ENCODE measurements at regions not wholly inside any gene's neighbourhood (a gene's known extent, or its start where the extent isn't known, plus 50 kb on each side); places are given as distances from the start of the nearest gene placed in this dataset.
"Not testable (repeated sequence)": the region's sequence is repeated elsewhere in the genome, so short reads cannot be mapped to it uniquely, and the experiment has no call there.

- Histone ChIP-seq H3K36me3 (no peaks in the 10 kb centered on the region), H3K27ac (no peak overlapping the region)
- intact Hi-C loops (cut with DNase I; ENCODE audit: low total_unique reads) = no loop called here
These were observed 73.3 kb upstream of the SLCO2A1 start for GRCh38 chr3:134102976-134103375.

GRCh38 chr3:134096214-134096613, 66.5 kb upstream of the SLCO2A1 start:
- DNase-seq; H3K27me3 ChIP-seq; H3K36me3 ChIP-seq; H3K4me1 ChIP-seq; H3K27ac ChIP-seq; H3K4me3 ChIP-seq; intact Hi-C loops (cut with DNase I; ENCODE audit: low total_unique reads): not testable (repeated sequence)
- 79 to 89% (median 83%) methylated on average over 3 of the region's 3 CpGs for WGBS, 5 donors
- H3K9me3 ChIP-seq = peaks cover 0 to 12% (median 2%) of the 10 kb centered on the region in 4 donors

More at GRCh38 chr3:134102976-134103375, 73.3 kb upstream of the SLCO2A1 start:
- Histone ChIP-seq H3K4me3 (no peak overlapping the region), H3K4me1 (no peaks in the 10 kb centered on the region), H3K27me3 (no peaks in the 10 kb centered on the region), H3K9me3 (peaks cover 0 to 28% (median 11%) of the 10 kb centered on the region in 4 donors)
- no peak for DNase-seq
- TF ChIP-seq POLR2AphosphoS5 (IDR thresholded peaks at IDR 0.05) (no peak), POLR2A (IDR thresholded peaks at IDR 0.05) (no peak)

GRCh38 chr3:134095005-134095404, 65.3 kb upstream of the SLCO2A1 start:
- WGBS, 5 donors = 86 to 95% (median 89%) methylated on average over 3 of the region's 3 CpGs
- H3K27ac ChIP-seq = no peak overlapping the region
- no peaks in the 10 kb centered on the region for H3K4me1 ChIP-seq
- no peaks in the 10 kb centered on the region for H3K27me3 ChIP-seq
- TF ChIP-seq POLR2A (IDR thresholded peaks at IDR 0.05) (no peak), POLR2AphosphoS5 (IDR thresholded peaks at IDR 0.05) (no peak)
- no peak overlapping the region for H3K4me3 ChIP-seq
- H3K9me3 ChIP-seq = peaks cover 0 to under 1% (median 0%) of the 10 kb centered on the region in 4 donors
- intact Hi-C loops (cut with DNase I; ENCODE audit: low total_unique reads) = no loop called here
- no peaks in the 10 kb centered on the region for H3K36me3 ChIP-seq
- no peak for DNase-seq

- TF ChIP-seq EP300 (IDR thresholded peaks at IDR 0.05) (no peak), POLR2AphosphoS5 (IDR thresholded peaks at IDR 0.05) (no peak), CTCF (IDR thresholded peaks at IDR 0.05) (no peak), POLR2A (IDR thresholded peaks at IDR 0.05) (no peak)
- intact Hi-C loops (cut with DNase I; ENCODE audit: low total_unique reads) = no loop called here
- Histone ChIP-seq H3K27me3 (no peaks in the 10 kb centered on the region), H3K9me3 (no peaks in the 10 kb centered on the region), H3K27ac (no peak overlapping the region), H3K4me1 (no peaks in the 10 kb centered on the region), H3K36me3 (no peaks in the 10 kb centered on the region), H3K4me3 (no peak overlapping the region)
- 63 to 76% (median 74%) methylated on average over 3 of the region's 3 CpGs for WGBS, 5 donors
- DNase-seq = no peak
These were observed 64.8 kb upstream of the SLCO2A1 start for GRCh38 chr3:134094491-134094890.

- no peak overlapping the region for H3K4me3 ChIP-seq
- no peak overlapping the region for H3K27ac ChIP-seq
- no peaks in the 10 kb centered on the region for H3K4me1 ChIP-seq
- intact Hi-C loops (cut with DNase I; ENCODE audit: low total_unique reads) = no loop called here
- no peaks in the 10 kb centered on the region for H3K27me3 ChIP-seq
- 90 to 100% (median 97%) methylated on average over 2 of the region's 2 CpGs for WGBS, 5 donors
- no peaks in the 10 kb centered on the region for H3K36me3 ChIP-seq
- no peak for TF ChIP-seq CTCF (IDR thresholded peaks at IDR 0.05)
- no peak for TF ChIP-seq POLR2AphosphoS5 (IDR thresholded peaks at IDR 0.05)
- no peak for TF ChIP-seq POLR2A (IDR thresholded peaks at IDR 0.05)
- TF ChIP-seq EP300 (IDR thresholded peaks at IDR 0.05) = no peak
- DNase-seq = no peak
- no peaks in the 10 kb centered on the region for H3K9me3 ChIP-seq
These were observed 64.2 kb upstream of the SLCO2A1 start for GRCh38 chr3:134093956-134094355.

- intact Hi-C loops (cut with DNase I; ENCODE audit: low total_unique reads) = no loop called here
- no peak overlapping the region for H3K4me3 ChIP-seq
- no peak for DNase-seq
These were observed 62.5 kb upstream of the SLCO2A1 start for GRCh38 chr3:134092208-134092701.

More at GRCh38 chr3:134092208-134092701, 62.5 kb upstream of the SLCO2A1 start:
- H3K4me1 ChIP-seq = no peaks in the 10 kb centered on the region
- H3K27me3 ChIP-seq = no peaks in the 10 kb centered on the region
- TF ChIP-seq POLR2A (IDR thresholded peaks at IDR 0.05) = no peak
- no peak for TF ChIP-seq EP300 (IDR thresholded peaks at IDR 0.05)
- TF ChIP-seq CTCF (IDR thresholded peaks at IDR 0.05) = no peak
- no peak for TF ChIP-seq POLR2AphosphoS5 (IDR thresholded peaks at IDR 0.05)
- no peak overlapping the region for H3K27ac ChIP-seq
- peaks cover 0 to 3% (median 0%) of the 10 kb centered on the region in 4 donors for H3K9me3 ChIP-seq
- whole genome bisulfite sequencing, 5 donors = 62 to 67% (median 65%) methylated on average over 6 of the region's 6 CpGs
- H3K36me3 ChIP-seq = no peaks in the 10 kb centered on the region

Measured in stomach (tissue), 8 donors.